WTC11 (cell line): ENCODE measurements at regions not wholly inside any gene's neighbourhood (a gene's known extent, or its start where the extent isn't known, plus 50 kb on each side); places are given as distances from the start of the nearest gene placed in this dataset.
"Not testable (repeated sequence)": the region's sequence is repeated elsewhere in the genome, so short reads cannot be mapped to it uniquely, and the experiment has no call there.

ENCODE experiments used
- ATAC-seq: fragments of 200-7000 bp; cut with Tn5 transposase; 2 replicates; pipeline ENCODE4 v1.10.0; 2021; ENCODE audit warnings: mild to moderate bottlenecking, moderate library complexity
- CTCF ChIA-PET: fragments of 300-600 bp; sonication (Branson Sonifier 250); formaldehyde crosslinking; loops from one replicate; lab custom pipeline; 2021; ENCODE audit warnings: antibody characterized with exemption; lab: Charles Lee
- POLR2A ChIA-PET: fragments of 350-600 bp; sonication (Branson Sonifier 250); formaldehyde crosslinking; loops from one replicate; lab custom pipeline; 2021; ENCODE audit warnings: antibody characterized with exemption; lab: Charles Lee
- DNase-seq: peaks from one replicate; pipeline ENCODE4 v3.0.0; 2021; ENCODE audit warnings: low spot score
- H3K27ac Mint-ChIP-seq: 2 replicates; pipeline ENCODE4 v1.8.0; 2021; ENCODE audit warnings: mixed read lengths
- H3K27me3 Mint-ChIP-seq: 2 replicates; pipeline ENCODE4 v1.8.0; 2021; ENCODE audit warnings: low read depth, mild to moderate bottlenecking, moderate library complexity, mixed read lengths
- H3K36me3 Mint-ChIP-seq: 2 replicates; pipeline ENCODE4 v1.8.0; 2021; ENCODE audit warnings: mixed read lengths
- H3K4me1 Mint-ChIP-seq: 2 replicates; pipeline ENCODE4 v1.8.0; 2022; ENCODE audit warnings: mixed read lengths
- H3K4me3 Mint-ChIP-seq: 2 replicates; pipeline ENCODE4 v1.8.0; 2021; ENCODE audit warnings: mild to moderate bottlenecking, moderate library complexity, mixed read lengths
- H3K9me3 Mint-ChIP-seq: 2 replicates; pipeline ENCODE4 v1.8.0; 2021; ENCODE audit warnings: mixed read lengths
- ESRRA ChIP-seq: sonication (generic); formaldehyde crosslinking; IDR thresholded peaks from 2 replicates; pipeline ENCODE4 v1.8.1; 2022; ENCODE audit warnings: mild to moderate bottlenecking, missing genetic modification reagents, borderline replicate concordance
- ETV6 ChIP-seq: sonication (generic); formaldehyde crosslinking; IDR thresholded peaks from 2 replicates; pipeline ENCODE4 v1.8.1; 2022; ENCODE audit warnings: mild to moderate bottlenecking, missing genetic modification reagents
- NR1H2 ChIP-seq: sonication (generic); formaldehyde crosslinking; IDR thresholded peaks from 2 replicates; pipeline ENCODE4 v1.9.0; 2021; ENCODE audit warnings: mild to moderate bottlenecking, moderate library complexity, missing genetic modification reagents
- SMAD4 ChIP-seq: sonication (generic); formaldehyde crosslinking; IDR thresholded peaks from 2 replicates; pipeline ENCODE4 v1.8.0; 2022; ENCODE audit warnings: mild to moderate bottlenecking, missing genetic modification reagents
- SP1 ChIP-seq: sonication (generic); formaldehyde crosslinking; conservative IDR thresholded peaks from 2 replicates; pipeline ENCODE4 v1.8.1; 2022; ENCODE audit warnings: missing genetic modification reagents
- TEAD4 ChIP-seq: sonication (generic); formaldehyde crosslinking; IDR thresholded peaks from 2 replicates; pipeline ENCODE4 v1.8.0; 2022; ENCODE audit warnings: mild to moderate bottlenecking, missing genetic modification reagents
- TP53 ChIP-seq: sonication (generic); formaldehyde crosslinking; IDR thresholded peaks from 2 replicates; pipeline ENCODE4 v1.8.1; 2023; ENCODE audit warnings: mild to moderate bottlenecking, missing genetic modification reagents
- ZNF263 ChIP-seq: sonication (generic); formaldehyde crosslinking; IDR thresholded peaks from 2 replicates; pipeline ENCODE4 v1.8.1; 2022; ENCODE audit warnings: low read depth, mild to moderate bottlenecking, moderate library complexity, missing genetic modification reagents
- ZNF317 ChIP-seq: sonication (generic); formaldehyde crosslinking; IDR thresholded peaks from 2 replicates; pipeline ENCODE4 v1.8.1; 2023; ENCODE audit warnings: low read depth, mild to moderate bottlenecking, moderate library complexity, missing genetic modification reagents, borderline replicate concordance
- TF ChIP-seq, protein P1 (sequence below): sonication (generic); formaldehyde crosslinking; IDR thresholded peaks from 2 replicates; pipeline ENCODE4 v1.8.0; 2022; ENCODE audit warnings: mild to moderate bottlenecking, missing genetic modification reagents
- TF ChIP-seq, protein P2 (sequence below): sonication (generic); formaldehyde crosslinking; IDR thresholded peaks from 2 replicates; pipeline ENCODE4 v1.8.0; 2022; ENCODE audit warnings: mild to moderate bottlenecking, missing genetic modification reagents

DNA sequence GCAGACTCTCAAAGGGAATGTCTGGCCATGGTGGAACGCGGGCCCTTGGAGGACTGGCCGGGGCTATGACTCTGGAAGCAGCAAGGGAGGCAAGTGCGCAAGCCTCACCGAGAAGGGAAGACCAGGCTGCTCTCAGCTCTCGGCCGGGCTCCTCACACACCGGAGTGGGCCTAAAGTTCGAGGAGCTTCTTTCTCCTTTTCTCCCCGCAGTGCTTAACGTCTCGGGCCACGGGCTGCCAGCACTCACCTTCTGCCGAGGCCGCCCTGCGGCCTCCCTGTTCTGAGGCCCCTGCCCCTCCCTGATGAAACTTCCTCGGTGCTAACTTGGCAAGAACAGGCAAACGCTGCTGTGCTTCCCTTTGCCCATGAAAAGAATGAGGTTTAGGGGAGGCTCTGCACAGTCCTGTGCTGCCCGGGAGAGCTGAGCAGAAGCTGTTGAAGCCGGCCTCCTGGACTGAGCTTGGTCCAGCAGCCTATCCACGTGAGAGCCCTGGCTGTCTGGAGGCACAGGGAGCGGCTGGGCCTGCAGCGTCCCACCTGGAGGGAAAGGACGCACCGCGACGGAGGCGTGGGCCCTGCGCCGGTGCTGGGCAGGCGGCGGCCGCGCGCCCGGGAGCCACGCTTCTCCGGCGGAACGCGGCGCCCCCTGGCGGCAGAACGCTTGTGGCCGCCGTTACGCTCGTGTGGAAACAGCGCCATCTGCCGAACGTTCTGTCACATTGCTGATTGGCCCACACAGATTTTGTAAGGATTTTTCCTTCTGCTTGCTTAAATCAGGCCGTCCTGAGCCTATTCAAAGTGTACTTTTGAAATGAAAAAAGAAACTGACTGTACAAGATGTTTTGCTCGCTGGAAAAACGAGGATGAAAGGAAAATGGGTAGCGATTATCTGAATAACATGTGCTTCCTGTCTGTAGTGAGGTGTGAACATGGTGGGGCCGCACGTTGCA, 65.0 kb upstream of the TMEM45B start (continued):
- TF ChIP-seq ESRRA (CRISPR knock-in tag) (0 out of 2 replicates have a peak, but pooled peaks have one; percentile 69), ETV6 (0 out of 2 replicates have a peak, but pooled peaks have one; percentile 39)
- TF ChIP-seq, protein P1, sequence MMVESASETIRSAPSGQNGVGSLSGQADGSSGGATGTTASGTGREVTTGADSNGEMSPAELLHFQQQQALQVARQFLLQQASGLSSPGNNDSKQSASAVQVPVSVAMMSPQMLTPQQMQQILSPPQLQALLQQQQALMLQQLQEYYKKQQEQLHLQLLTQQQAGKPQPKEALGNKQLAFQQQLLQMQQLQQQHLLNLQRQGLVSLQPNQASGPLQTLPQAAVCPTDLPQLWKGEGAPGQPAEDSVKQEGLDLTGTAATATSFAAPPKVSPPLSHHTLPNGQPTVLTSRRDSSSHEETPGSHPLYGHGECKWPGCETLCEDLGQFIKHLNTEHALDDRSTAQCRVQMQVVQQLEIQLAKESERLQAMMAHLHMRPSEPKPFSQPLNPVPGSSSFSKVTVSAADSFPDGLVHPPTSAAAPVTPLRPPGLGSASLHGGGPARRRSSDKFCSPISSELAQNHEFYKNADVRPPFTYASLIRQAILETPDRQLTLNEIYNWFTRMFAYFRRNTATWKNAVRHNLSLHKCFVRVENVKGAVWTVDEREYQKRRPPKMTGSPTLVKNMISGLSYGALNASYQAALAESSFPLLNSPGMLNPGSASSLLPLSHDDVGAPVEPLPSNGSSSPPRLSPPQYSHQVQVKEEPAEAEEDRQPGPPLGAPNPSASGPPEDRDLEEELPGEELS (CRISPR knock-in tag): peak; percentile 56; the same call in 1 of the 2 replicates

DNA sequence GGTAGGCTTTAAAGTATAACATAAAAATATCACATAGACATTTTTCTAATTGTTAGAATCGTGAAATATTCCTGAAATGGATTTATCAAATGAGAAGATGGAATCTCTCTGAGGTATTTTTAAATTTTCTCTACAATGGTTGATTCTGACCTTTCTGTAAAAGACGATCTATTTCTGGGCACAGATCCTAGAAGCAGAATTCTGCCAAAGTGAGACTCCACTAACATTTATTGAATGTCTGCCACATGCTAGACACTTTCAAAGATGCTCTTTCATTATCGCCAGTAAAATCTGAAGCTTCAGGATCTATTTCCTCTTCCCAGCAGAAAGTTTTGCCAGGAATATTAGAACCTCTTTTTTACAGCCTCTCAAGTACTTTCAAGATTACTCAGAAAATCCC, 64.1 kb upstream of the TMEM45B start:
- Mint-ChIP-seq H3K36me3 (no peaks in the 10 kb centered on the region), H3K4me3 (no peak overlapping the region), H3K4me1 (no peaks in the 10 kb centered on the region), H3K27ac (no peak overlapping the region)
- POLR2A ChIA-PET: no interaction called here
- CTCF ChIA-PET: interaction anchor here (1.8 to 2.7 kb wide), 5 partner anchors 56 to 387 kb away, joined by 4 to 35 read pairs (median 13); partner anchors contain the start of gene BARX2
- no peak for DNase-seq
- ATAC-seq: no peak
- TF ChIP-seq SMAD4 (CRISPR knock-in tag) (no peak), TEAD4 (CRISPR knock-in tag) (no peak), ZNF263 (no peak), ZNF317 (CRISPR knock-in tag) (no peak), NR1H2 (no peak), SP1 (CRISPR knock-in tag) (no peak), TP53 (CRISPR knock-in tag) (no peak)
- TF ChIP-seq, protein P2, sequence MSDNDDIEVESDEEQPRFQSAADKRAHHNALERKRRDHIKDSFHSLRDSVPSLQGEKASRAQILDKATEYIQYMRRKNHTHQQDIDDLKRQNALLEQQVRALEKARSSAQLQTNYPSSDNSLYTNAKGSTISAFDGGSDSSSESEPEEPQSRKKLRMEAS (CRISPR knock-in tag): no peak
- TF ChIP-seq, all 79 proteins: peak for 0
- peaks cover 31% of the 10 kb centered on the region for H3K9me3 Mint-ChIP-seq
- peaks cover 21% of the 10 kb centered on the region for H3K27me3 Mint-ChIP-seq

DNA sequence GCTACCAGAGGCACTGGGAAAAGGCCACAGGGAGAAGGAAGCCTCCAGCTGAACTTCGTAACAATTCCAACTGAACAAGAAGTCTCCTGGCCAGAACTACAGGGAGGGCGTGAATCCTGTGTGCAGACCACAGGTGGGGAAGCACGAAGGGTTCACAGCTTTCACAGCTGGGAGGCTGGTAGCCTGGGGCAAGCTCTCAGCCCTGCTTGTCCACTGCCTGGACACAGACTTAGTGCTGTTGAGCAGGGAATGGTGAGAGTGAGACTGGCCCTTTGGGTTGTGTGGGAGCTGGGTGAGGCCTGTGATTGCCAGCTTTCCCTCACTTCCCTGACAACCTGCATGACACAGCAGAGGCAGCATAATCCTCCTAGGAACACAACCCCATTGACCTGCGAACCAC, 52.1 kb upstream of the TMEM45B start:
- POLR2A ChIA-PET, H3K4me3 Mint-ChIP-seq, DNase-seq, H3K36me3 Mint-ChIP-seq, H3K4me1 Mint-ChIP-seq, H3K27me3 Mint-ChIP-seq, ATAC-seq, CTCF ChIA-PET, H3K27ac Mint-ChIP-seq, H3K9me3 Mint-ChIP-seq: not testable (repeated sequence)

DNA sequence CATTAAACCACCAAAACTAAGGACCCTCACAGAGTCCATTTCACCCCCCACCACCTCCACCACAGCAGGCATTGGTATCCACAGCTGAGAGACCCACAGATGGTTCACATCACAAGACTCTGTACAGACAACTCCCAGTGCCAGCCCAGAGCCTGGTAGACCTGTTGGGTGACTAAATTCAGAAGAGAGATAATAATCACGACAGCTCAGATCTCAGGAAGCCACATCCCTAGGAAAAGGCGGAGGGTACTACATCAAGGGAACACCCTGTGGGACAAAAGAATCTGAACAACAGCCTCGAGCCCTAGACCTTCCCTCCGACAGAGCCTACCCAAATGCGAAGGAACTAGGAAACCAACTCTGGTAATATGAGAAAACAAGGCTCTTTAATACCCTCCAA, 51.4 kb upstream of the TMEM45B start:
- H3K4me3 Mint-ChIP-seq, POLR2A ChIA-PET, CTCF ChIA-PET, H3K4me1 Mint-ChIP-seq, H3K27me3 Mint-ChIP-seq, ATAC-seq, DNase-seq, H3K9me3 Mint-ChIP-seq, H3K27ac Mint-ChIP-seq, H3K36me3 Mint-ChIP-seq: not testable (repeated sequence)
